Osteoblast (primary cell): ENCODE measurements at regions not wholly inside any gene's neighbourhood (a gene's known extent, or its start where the extent isn't known, plus 50 kb on each side); places are given as distances from the start of the nearest gene placed in this dataset.

ENCODE experiments used
- DNase-seq: peaks from one replicate; pipeline ENCODE4 v3.0.0; 2011; ENCODE audit warnings: low spot score, mixed read lengths; ENCODE audit not compliant: insufficient read length; ENCODE audit errors: missing footprints
- H2AFZ ChIP-seq: 2 replicates; pipeline ENCODE4 v1.6.0; 2011; ENCODE audit warnings: mild to moderate bottlenecking, low read length
- H3K27ac ChIP-seq: 2 replicates; pipeline ENCODE4 v1.5.1; 2011; ENCODE audit warnings: mild to moderate bottlenecking, low read depth, low read length, moderate library complexity
- H3K27me3 ChIP-seq: 2 replicates; pipeline ENCODE4 v1.6.0; 2012; ENCODE audit warnings: mild to moderate bottlenecking, control low read depth, inconsistent platforms, low read length, moderate library complexity; ENCODE audit not compliant: insufficient read depth
- H3K36me3 ChIP-seq: 2 replicates; pipeline ENCODE4 v1.5.1; 2011; ENCODE audit warnings: mild to moderate bottlenecking, low read length, control low read depth, moderate library complexity; ENCODE audit not compliant: insufficient read depth
- H3K4me1 ChIP-seq: 2 replicates; pipeline ENCODE4 v1.5.1; 2011; ENCODE audit warnings: mild to moderate bottlenecking, low read length, control low read depth, moderate library complexity; ENCODE audit not compliant: insufficient read depth
- H3K4me2 ChIP-seq: 2 replicates; pipeline ENCODE4 v1.6.0; 2011; ENCODE audit warnings: mild to moderate bottlenecking, low read length; ENCODE audit not compliant: insufficient read depth
- H3K4me3 ChIP-seq: fragments of 200-600 bp; sonication (generic); 3 replicates; pipeline ENCODE4 v1.5.1; 2012; ENCODE audit warnings: mild to moderate bottlenecking, low read length, inconsistent platforms; ENCODE audit not compliant: insufficient read depth
- H3K79me2 ChIP-seq: 2 replicates; pipeline ENCODE4 v1.6.0; 2012; ENCODE audit warnings: mild to moderate bottlenecking, low read length, control low read depth, inconsistent platforms; ENCODE audit not compliant: insufficient read depth
- H3K9me3 ChIP-seq: 2 replicates; pipeline ENCODE4 v1.5.1; 2011; ENCODE audit warnings: low read depth, low read length, control low read depth
- H4K20me1 ChIP-seq: 2 replicates; pipeline ENCODE4 v1.6.0; 2012; ENCODE audit warnings: mild to moderate bottlenecking, low read length, control low read depth; ENCODE audit not compliant: insufficient read depth
- TF ChIP-seq, protein P1 (sequence below): IDR thresholded peaks from 2 replicates; pipeline ENCODE4 v1.5.1; 2011; ENCODE audit warnings: mild to moderate bottlenecking, low read depth, low read length, moderate library complexity; ENCODE audit errors: extremely low read depth

DNA sequence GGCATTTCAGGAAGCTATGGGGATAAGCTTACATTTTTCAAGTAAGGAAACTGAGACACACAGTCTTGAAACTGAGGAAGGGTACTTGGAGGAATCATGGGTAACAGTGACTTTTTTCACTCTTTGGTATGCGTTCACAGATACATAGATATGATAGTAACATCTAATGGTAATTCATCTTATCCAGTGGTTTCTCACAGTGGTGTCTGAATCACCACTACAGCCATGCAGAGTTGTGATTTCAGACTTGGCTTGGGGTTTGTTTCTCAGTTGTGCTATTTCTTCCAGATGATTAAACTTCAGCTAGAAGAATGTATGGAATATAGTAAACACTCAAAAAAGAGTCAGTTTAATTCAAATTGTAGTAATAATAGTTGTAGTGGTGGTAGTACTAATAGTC lies 239.1 kb upstream of the NUDT12 start:
- H3K4me3 ChIP-seq, result no peak overlapping the region
- TF ChIP-seq, protein P1, sequence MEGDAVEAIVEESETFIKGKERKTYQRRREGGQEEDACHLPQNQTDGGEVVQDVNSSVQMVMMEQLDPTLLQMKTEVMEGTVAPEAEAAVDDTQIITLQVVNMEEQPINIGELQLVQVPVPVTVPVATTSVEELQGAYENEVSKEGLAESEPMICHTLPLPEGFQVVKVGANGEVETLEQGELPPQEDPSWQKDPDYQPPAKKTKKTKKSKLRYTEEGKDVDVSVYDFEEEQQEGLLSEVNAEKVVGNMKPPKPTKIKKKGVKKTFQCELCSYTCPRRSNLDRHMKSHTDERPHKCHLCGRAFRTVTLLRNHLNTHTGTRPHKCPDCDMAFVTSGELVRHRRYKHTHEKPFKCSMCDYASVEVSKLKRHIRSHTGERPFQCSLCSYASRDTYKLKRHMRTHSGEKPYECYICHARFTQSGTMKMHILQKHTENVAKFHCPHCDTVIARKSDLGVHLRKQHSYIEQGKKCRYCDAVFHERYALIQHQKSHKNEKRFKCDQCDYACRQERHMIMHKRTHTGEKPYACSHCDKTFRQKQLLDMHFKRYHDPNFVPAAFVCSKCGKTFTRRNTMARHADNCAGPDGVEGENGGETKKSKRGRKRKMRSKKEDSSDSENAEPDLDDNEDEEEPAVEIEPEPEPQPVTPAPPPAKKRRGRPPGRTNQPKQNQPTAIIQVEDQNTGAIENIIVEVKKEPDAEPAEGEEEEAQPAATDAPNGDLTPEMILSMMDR, result no peak
- no peak overlapping the region for H3K27ac ChIP-seq
- H3K79me2 ChIP-seq, result no peaks in the 10 kb centered on the region
- H4K20me1 ChIP-seq, result no peaks in the 10 kb centered on the region
- no peak overlapping the region for H3K4me2 ChIP-seq
- peaks cover 13% of the 10 kb centered on the region for H3K4me1 ChIP-seq
- H3K27me3 ChIP-seq, result no peaks in the 10 kb centered on the region
- no peak overlapping the region for H2AFZ ChIP-seq
- H3K9me3 ChIP-seq, result no peaks in the 10 kb centered on the region
- H3K36me3 ChIP-seq, result no peaks in the 10 kb centered on the region
- peak; percentile 78 for DNase-seq

DNA sequence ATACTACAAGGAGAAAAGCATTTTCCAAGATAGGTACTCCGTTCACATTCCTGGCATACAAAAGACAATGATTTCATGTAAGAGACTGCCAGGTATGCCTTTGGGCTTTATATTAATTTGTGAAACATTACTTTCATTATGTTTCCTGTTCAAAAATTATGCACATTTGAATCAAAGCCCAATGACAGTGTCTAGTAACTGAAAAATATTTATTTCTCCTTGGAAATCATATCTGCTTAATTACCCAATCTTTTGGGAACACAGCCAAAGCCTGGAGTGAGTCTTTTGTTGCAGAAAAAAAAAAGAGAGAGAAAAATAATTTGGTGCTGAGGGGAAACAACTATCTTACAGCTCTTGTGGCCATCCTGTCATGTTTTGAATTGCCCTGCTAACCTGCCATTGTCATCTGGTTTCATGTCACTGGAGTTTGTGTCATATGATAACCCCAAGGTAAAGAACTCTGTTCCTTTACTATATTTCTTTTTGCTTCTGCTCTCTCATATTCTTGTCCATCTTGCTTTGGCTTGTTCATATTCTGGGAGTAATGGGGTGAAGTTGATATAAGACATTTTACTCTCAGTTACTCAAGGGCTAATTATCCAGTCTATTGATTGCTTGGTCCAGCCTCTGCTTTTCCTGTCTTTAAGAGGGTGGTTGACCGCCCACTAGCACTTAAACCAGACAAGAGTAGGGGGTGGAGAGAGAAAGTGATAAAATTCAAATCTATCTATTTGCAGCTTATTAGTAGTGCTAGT lies 238.3 kb upstream of the NUDT12 start:
- TF ChIP-seq, protein P1, result no peak
- Histone ChIP-seq H3K27me3 (no peaks in the 10 kb centered on the region), H3K4me2 (no peak overlapping the region), H2AFZ (no peak overlapping the region), H3K27ac (peak overlapping the region; percentile 24), H3K9me3 (no peaks in the 10 kb centered on the region), H3K36me3 (no peaks in the 10 kb centered on the region), H4K20me1 (no peaks in the 10 kb centered on the region), H3K79me2 (no peaks in the 10 kb centered on the region), H3K4me3 (no peak overlapping the region), H3K4me1 (peaks cover 13% of the 10 kb centered on the region)
- DNase-seq, result no peak

DNA sequence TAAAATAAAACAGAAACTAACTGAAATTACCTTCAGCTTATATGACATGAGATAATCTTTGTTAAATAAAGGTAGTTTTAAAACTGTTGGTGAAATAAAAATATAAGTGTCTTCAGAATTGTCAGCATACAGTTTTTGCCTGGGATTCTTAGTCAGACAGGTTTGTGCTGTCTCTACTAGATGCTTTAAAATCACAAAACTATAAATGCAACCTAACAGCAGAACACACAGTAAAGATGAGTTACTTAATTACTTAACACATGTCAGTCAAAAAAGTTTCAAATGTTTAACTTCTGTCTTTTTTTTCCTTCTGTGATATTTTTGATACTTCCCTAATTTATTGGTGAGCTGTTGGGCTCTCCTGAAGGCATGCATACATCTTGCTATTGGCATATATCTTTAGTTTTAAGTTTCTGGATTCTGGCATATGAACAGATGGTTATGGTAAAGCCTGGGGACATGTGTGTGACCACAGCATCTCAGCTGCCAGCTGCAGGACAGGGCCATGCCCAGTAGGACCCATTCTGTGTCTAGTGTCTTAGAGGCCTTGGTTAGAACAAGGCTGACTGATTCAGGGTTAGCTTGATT lies 231.1 kb upstream of the NUDT12 start:
- no peaks in the 10 kb centered on the region for H3K79me2 ChIP-seq
- no peak for DNase-seq

DNA sequence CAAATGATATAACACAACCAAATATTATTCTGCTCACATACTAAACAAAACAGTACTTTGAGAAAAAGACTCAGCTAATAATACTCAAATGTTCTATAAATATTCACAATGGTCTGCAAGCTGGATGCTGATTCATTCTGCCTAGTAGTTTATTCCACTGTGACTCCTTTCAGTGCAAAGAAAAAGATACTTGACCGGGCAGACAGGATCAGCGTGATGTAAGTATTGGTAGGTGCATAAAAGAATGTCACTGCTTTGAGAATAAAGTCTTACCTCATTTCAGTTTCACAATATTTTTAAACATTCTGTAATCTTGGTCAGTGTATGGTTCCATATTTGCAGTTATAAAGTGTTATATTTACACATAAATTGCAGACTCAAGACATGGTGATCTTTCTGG lies 223.0 kb upstream of the NUDT12 start:
- Histone ChIP-seq H4K20me1 (no peaks in the 10 kb centered on the region), H3K4me3 (no peak overlapping the region), H3K36me3 (no peaks in the 10 kb centered on the region), H3K4me2 (no peak overlapping the region), H3K79me2 (no peaks in the 10 kb centered on the region), H3K27ac (peak overlapping the region; percentile 58), H3K4me1 (peaks cover 7% of the 10 kb centered on the region), H2AFZ (peak overlapping the region; percentile 66), H3K27me3 (no peaks in the 10 kb centered on the region), H3K9me3 (no peaks in the 10 kb centered on the region)
- TF ChIP-seq, protein P1, result no peak
- peak; percentile 58 for DNase-seq

More for the DNA sequence above, 231.1 kb upstream of the NUDT12 start:
- Histone ChIP-seq H3K27ac (no peak overlapping the region), H3K4me1 (no peaks in the 10 kb centered on the region), H3K9me3 (peaks cover 5% of the 10 kb centered on the region), H3K4me2 (no peak overlapping the region), H2AFZ (no peak overlapping the region), H4K20me1 (no peaks in the 10 kb centered on the region), H3K36me3 (no peaks in the 10 kb centered on the region), H3K4me3 (no peak overlapping the region), H3K27me3 (no peaks in the 10 kb centered on the region)
- TF ChIP-seq, protein P1, result no peak
